Endodermal cell (in vitro differentiated cells): ENCODE measurements at regions not wholly inside any gene's neighbourhood (a gene's known extent, or its start where the extent isn't known, plus 50 kb on each side); places are given as distances from the start of the nearest gene placed in this dataset.

ENCODE experiments used
- DNase-seq: peaks from one replicate; pipeline ENCODE4 v3.0.0-alpha.2; 2017
- H3K27ac ChIP-seq: 2 replicates; pipeline ENCODE4 v1.5.1; 2013; ENCODE audit warnings: mild to moderate bottlenecking, low read depth, low read length, moderate library complexity
- H3K27me3 ChIP-seq: 2 replicates; pipeline ENCODE4 v1.6.1; 2013; ENCODE audit warnings: mild to moderate bottlenecking, low read length, moderate library complexity; ENCODE audit not compliant: insufficient read depth, control insufficient read depth, poor library complexity, severe bottlenecking
- H3K36me3 ChIP-seq: 2 replicates; pipeline ENCODE4 v1.7.0; 2013; ENCODE audit warnings: mild to moderate bottlenecking, low read length, moderate library complexity; ENCODE audit not compliant: control insufficient read depth, insufficient read depth
- H3K4me1 ChIP-seq: one replicate; pipeline ENCODE4 v1.7.0; 2013; ENCODE audit warnings: low read length; ENCODE audit not compliant: control insufficient read depth, insufficient read depth
- H3K4me3 ChIP-seq: 2 replicates; pipeline ENCODE4 v1.5.1; 2013; ENCODE audit warnings: mild to moderate bottlenecking, low read length, moderate library complexity
- H3K9ac ChIP-seq: 2 replicates; pipeline ENCODE4 v1.6.1; 2013; ENCODE audit warnings: mild to moderate bottlenecking, low read length, moderate library complexity; ENCODE audit not compliant: poor library complexity, severe bottlenecking; ENCODE audit errors: extremely low read depth
- H3K9me3 ChIP-seq: 2 replicates; pipeline ENCODE4 v1.6.1; 2013; ENCODE audit warnings: mild to moderate bottlenecking, low read length, moderate library complexity; ENCODE audit not compliant: control insufficient read depth
- H3K27ac Mint-ChIP-seq: 2 replicates; pipeline ENCODE4 v1.8.0; 2020; ENCODE audit warnings: mixed read lengths
- H3K27me3 Mint-ChIP-seq: 2 replicates; pipeline ENCODE4 v1.8.0; 2021; ENCODE audit warnings: mild to moderate bottlenecking, mixed read lengths; ENCODE audit not compliant: insufficient read depth
- H3K36me3 Mint-ChIP-seq: 2 replicates; pipeline ENCODE4 v1.8.0; 2020; ENCODE audit warnings: low read depth, mixed read lengths
- H3K4me1 Mint-ChIP-seq: 2 replicates; pipeline ENCODE4 v1.8.0; 2020; ENCODE audit warnings: mixed read lengths
- H3K4me3 Mint-ChIP-seq: 2 replicates; pipeline ENCODE4 v1.8.0; 2020; ENCODE audit warnings: mild to moderate bottlenecking, moderate library complexity, mixed read lengths
- H3K9me3 Mint-ChIP-seq: 2 replicates; pipeline ENCODE4 v1.8.0; 2020; ENCODE audit warnings: mild to moderate bottlenecking, mixed read lengths
- CTCF ChIP-seq: fragments of 200-600 bp; sonication (generic); conservative IDR thresholded peaks from 2 replicates; pipeline ENCODE4 v1.5.0; 2021; ENCODE audit warnings: antibody characterized with exemption, mild to moderate bottlenecking
- WGBS, 2 experiments: methylation state at CpG; one replicate each; pipeline versions ENCODE4 v1.1.5 to v1.1.7; 2013; ENCODE audit warnings: missing lambda C conversion rate in 2 of 2, mixed read lengths in 1 of 2; ENCODE audit not compliant: insufficient coverage in 1 of 2, insufficient read length in 1 of 2; 5-methylcytosine and 5-hydroxymethylcytosine counted together

GRCh38 chr11:130545449-130546072, 97.1 kb downstream of the ADAMTS15 start:
- WGBS, 2 experiments: 86 to 93% methylated on average over 1 to 4 of the region's 4 CpGs
- Mint-ChIP-seq H3K9me3 (peaks cover 12% of the 10 kb centered on the region), H3K36me3 (no peaks in the 10 kb centered on the region), H3K4me1 (peaks cover 1% of the 10 kb centered on the region), H3K4me3 (no peak overlapping the region), H3K27me3 (peaks cover 10% of the 10 kb centered on the region), H3K27ac (no peak overlapping the region)
- no peaks in the 10 kb centered on the region for H3K36me3 ChIP-seq
- TF ChIP-seq CTCF: no peak
- H3K9ac ChIP-seq: no peak overlapping the region
- H3K4me3 ChIP-seq: no peak overlapping the region
- H3K9me3 ChIP-seq: peaks cover 8% of the 10 kb centered on the region
- no peak overlapping the region for H3K27ac ChIP-seq
- no peaks in the 10 kb centered on the region for H3K4me1 ChIP-seq
- H3K27me3 ChIP-seq: peaks cover 7% of the 10 kb centered on the region
- DNase-seq: no peak

DNA sequence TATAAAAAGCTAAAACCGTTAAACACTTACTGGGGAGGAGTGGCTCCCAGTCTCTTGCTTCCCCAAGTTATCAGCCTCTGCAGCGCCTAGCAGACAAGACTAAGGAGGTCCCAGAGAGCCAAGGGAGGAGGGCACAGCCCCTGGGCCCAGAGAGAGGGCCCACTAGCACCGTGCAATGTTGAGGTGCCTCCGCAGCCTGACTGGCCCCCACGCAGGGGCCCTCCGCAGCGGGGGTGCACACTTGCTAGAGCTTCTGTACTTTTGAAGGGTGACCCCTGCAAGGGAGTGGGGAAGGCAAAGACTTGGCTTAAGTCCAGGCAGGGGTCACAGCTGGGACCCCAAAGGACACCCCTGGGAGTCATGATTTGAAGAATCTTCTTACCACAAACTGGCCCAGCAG, 98.0 kb downstream of the ADAMTS15 start:
- Histone ChIP-seq H3K9ac (no peak overlapping the region), H3K27me3 (peaks cover 7% of the 10 kb centered on the region), H3K9me3 (peaks cover 8% of the 10 kb centered on the region), H3K36me3 (no peaks in the 10 kb centered on the region), H3K4me3 (no peak overlapping the region), H3K4me1 (peaks cover 4% of the 10 kb centered on the region), H3K27ac (no peak overlapping the region)
- H3K36me3 Mint-ChIP-seq: no peaks in the 10 kb centered on the region
- H3K27me3 Mint-ChIP-seq: peaks cover 10% of the 10 kb centered on the region
- H3K9me3 Mint-ChIP-seq: peaks cover 12% of the 10 kb centered on the region
- peaks cover 9% of the 10 kb centered on the region for H3K4me1 Mint-ChIP-seq
- H3K4me3 Mint-ChIP-seq: no peak overlapping the region
- WGBS, 2 experiments: 87 to 100% methylated on average over 1 to 7 of the region's 7 CpGs
- no peak overlapping the region for H3K27ac Mint-ChIP-seq
- no peak for TF ChIP-seq CTCF
- no peak for DNase-seq

DNA sequence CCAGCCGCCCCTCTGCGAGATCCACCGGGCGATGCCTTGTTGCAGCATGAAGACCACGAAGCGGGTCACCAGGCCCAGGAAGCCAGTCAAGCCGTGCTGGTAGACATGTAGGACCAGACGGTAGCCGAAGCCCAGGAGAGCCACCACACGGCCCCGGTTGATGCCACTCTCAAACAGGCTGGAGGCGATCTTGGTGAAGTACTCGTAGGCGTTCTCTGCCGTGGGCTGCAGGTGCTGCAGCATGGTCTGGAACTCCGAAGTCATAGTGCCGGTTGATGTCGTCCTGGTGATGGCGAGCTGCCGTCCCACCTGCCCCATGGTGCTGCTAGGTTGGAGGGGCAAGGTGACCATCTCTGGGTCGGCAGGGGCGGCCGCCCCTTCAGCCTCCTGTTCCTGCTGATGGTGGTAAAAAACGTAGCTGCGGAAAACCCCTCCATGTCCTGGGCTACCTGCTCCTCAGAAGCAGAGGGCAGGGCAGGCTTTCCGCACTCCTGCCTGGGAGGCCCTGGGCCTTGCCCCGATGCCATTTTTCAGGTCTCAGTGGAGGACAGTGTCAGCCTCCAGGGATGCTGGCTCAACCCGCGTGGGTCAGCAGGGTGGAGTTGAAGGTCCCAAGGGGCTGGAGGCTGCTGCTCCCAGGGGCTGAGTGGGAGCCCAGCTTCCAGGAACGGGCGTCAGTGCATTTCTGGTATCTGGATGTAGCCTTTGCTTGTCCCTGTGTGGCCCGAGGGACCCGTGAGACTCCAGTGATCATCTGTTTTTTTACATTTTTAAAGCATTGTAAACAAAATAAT, 98.7 kb downstream of the ADAMTS15 start:
- H3K4me3 Mint-ChIP-seq: no peak overlapping the region
- H3K9ac ChIP-seq: no peak overlapping the region
- TF ChIP-seq CTCF: no peak
- peaks cover 12% of the 10 kb centered on the region for H3K9me3 Mint-ChIP-seq
- no peak overlapping the region for H3K4me3 ChIP-seq
- DNase-seq: no peak
- H3K27me3 ChIP-seq: peaks cover 7% of the 10 kb centered on the region
- no peak overlapping the region for H3K27ac ChIP-seq
- no peaks in the 10 kb centered on the region for H3K36me3 Mint-ChIP-seq
- peaks cover 4% of the 10 kb centered on the region for H3K4me1 ChIP-seq
- WGBS, 2 experiments: 93 to 99% methylated on average over 17 to 33 of the region's 33 CpGs
- no peak overlapping the region for H3K27ac Mint-ChIP-seq
- peaks cover 8% of the 10 kb centered on the region for H3K9me3 ChIP-seq
- H3K4me1 Mint-ChIP-seq: peaks cover 9% of the 10 kb centered on the region
- peaks cover 12% of the 10 kb centered on the region for H3K27me3 Mint-ChIP-seq
- no peaks in the 10 kb centered on the region for H3K36me3 ChIP-seq
